HG03135 (cell line): ENCODE measurements at regions not wholly inside any gene's neighbourhood (a gene's known extent, or its start where the extent isn't known, plus 50 kb on each side); places are given as distances from the start of the nearest gene placed in this dataset.

ENCODE experiments used
- ATAC-seq: cut with Tn5 transposase; IDR thresholded peaks from one replicate; pipeline ENCODE4 v1.9.1; 2021; ENCODE audit warnings: mild to moderate bottlenecking, moderate library complexity; ENCODE audit not compliant: unreplicated experiment

- no peak for ATAC-seq
Observed at GRCh38 chr16:66290431-66290830, 76.1 kb upstream of the CDH5 start.

- no peak for ATAC-seq
Observed at GRCh38 chr16:66289986-66290385, 76.5 kb upstream of the CDH5 start.

- no peak for ATAC-seq
Observed at GRCh38 chr16:66289051-66289680, 77.3 kb upstream of the CDH5 start.

GRCh38 chr16:66287926-66288325 lies 78.6 kb upstream of the CDH5 start:
- no peak for ATAC-seq

GRCh38 chr16:66287416-66287815 lies 79.1 kb upstream of the CDH5 start:
- ATAC-seq: no peak

GRCh38 chr16:66286527-66286926 lies 80.0 kb upstream of the CDH5 start:
- no peak for ATAC-seq

GRCh38 chr16:66278604-66279262 lies 87.8 kb upstream of the CDH5 start:
- no peak for ATAC-seq

- no peak for ATAC-seq
Observed at GRCh38 chr16:66278111-66278531, 88.4 kb upstream of the CDH5 start.

GRCh38 chr16:66277311-66278070 lies 89.0 kb upstream of the CDH5 start:
- no peak for ATAC-seq

GRCh38 chr16:66275775-66276428 lies 90.6 kb upstream of the CDH5 start:
- ATAC-seq: no peak

GRCh38 chr16:66274335-66275110 lies 92.0 kb upstream of the CDH5 start:
- no peak for ATAC-seq

GRCh38 chr16:66273644-66274334 lies 92.7 kb upstream of the CDH5 start:
- no peak for ATAC-seq

GRCh38 chr16:66273053-66273452 lies 93.4 kb upstream of the CDH5 start:
- no peak for ATAC-seq

GRCh38 chr16:66272461-66272860 lies 94.0 kb upstream of the CDH5 start:
- no peak for ATAC-seq

- no peak for ATAC-seq
Observed at GRCh38 chr16:66271074-66272060, 95.1 kb upstream of the CDH5 start.

- ATAC-seq: peak; percentile 58
Observed at GRCh38 chr16:66270333-66270927, 96.1 kb upstream of the CDH5 start.

GRCh38 chr16:66269617-66270332 lies 96.7 kb upstream of the CDH5 start:
- no peak for ATAC-seq
